ENCODE measurements at regions not wholly inside any gene's neighbourhood (a gene's known extent, or its start where the extent isn't known, plus 50 kb on each side); places are given as distances from the start of the nearest gene placed in this dataset.
"Not testable (repeated sequence)": the region's sequence is repeated elsewhere in the genome, so short reads cannot be mapped to it uniquely, and the experiment has no call there.

- Mint-ChIP-seq H3K4me3 (no peak overlapping the region), H3K4me1 (peaks cover 9% of the 10 kb centered on the region), H3K27me3 (peaks cover 33% of the 10 kb centered on the region), H3K36me3 (ENCODE audit: low read depth) (no peaks in the 10 kb centered on the region), H3K27ac (no peak overlapping the region)
- no peaks in the 10 kb centered on the region for H3K9me3 ChIP-seq (ENCODE audit: control insufficient read depth, low read length, poor library complexity, severe bottlenecking)
- no peak for DNase-seq
- ATAC-seq = no peak
Measured at GRCh38 chr20:17869295-17869994, 99.1 kb downstream of the SNX5 start.

- H3K9me3 ChIP-seq (ENCODE audit: control insufficient read depth, low read length, poor library complexity, severe bottlenecking) = no peaks in the 10 kb centered on the region
- Mint-ChIP-seq H3K36me3 (ENCODE audit: low read depth) (no peaks in the 10 kb centered on the region), H3K27ac (no peak overlapping the region), H3K27me3 (peaks cover 32% of the 10 kb centered on the region), H3K4me3 (no peak overlapping the region), H3K4me1 (peaks cover 9% of the 10 kb centered on the region)
- DNase-seq (no peak), ATAC-seq (no peak)
Measured at GRCh38 chr20:17868700-17869231, 99.8 kb downstream of the SNX5 start.

DNA sequence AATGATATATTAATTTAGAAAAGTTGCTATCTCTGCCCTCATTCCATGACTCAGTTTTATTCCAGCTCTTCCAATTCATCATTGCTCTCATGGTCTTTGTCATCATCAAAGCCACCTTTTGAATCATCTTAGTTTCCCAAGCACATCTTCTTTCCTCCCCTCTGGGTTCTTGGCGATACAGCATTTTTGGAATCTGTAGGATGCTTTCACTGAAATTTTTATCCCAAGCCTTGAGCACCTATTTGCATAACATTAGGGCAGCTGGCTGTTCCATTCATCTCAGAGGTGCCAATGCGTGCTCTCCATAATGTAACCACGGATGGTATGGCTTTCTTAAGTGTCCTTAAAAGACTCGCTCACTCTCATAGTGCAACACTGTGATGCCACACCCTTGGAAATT lies 100.4 kb downstream of the SNX5 start:
- Mint-ChIP-seq H3K27me3 (peaks cover 32% of the 10 kb centered on the region), H3K36me3 (ENCODE audit: low read depth) (no peaks in the 10 kb centered on the region)

GRCh38 chr20:17867131-17867925 lies 101.3 kb downstream of the SNX5 start:
- DNase-seq (no peak), ATAC-seq (no peak)
- H3K27me3 Mint-ChIP-seq = peaks cover 37% of the 10 kb centered on the region
- H3K27ac Mint-ChIP-seq = no peak overlapping the region
- H3K9me3 ChIP-seq (ENCODE audit: control insufficient read depth, low read length, poor library complexity, severe bottlenecking) = no peaks in the 10 kb centered on the region
- H3K4me3 Mint-ChIP-seq = no peak overlapping the region
- H3K4me1 Mint-ChIP-seq = peaks cover 9% of the 10 kb centered on the region
- no peaks in the 10 kb centered on the region for H3K36me3 Mint-ChIP-seq (ENCODE audit: low read depth)

More for the DNA sequence above, 100.4 kb downstream of the SNX5 start:
- no peak overlapping the region for H3K27ac Mint-ChIP-seq
- no peak for ATAC-seq
- peaks cover 9% of the 10 kb centered on the region for H3K4me1 Mint-ChIP-seq
- no peak overlapping the region for H3K4me3 Mint-ChIP-seq
- H3K9me3 ChIP-seq (ENCODE audit: control insufficient read depth, low read length, poor library complexity, severe bottlenecking) = no peaks in the 10 kb centered on the region
- no peak for DNase-seq

- Mint-ChIP-seq H3K27me3 (peaks cover 46% of the 10 kb centered on the region), H3K4me1 (peaks cover 7% of the 10 kb centered on the region), H3K4me3 (no peak overlapping the region), H3K36me3 (ENCODE audit: low read depth) (peaks cover 5% of the 10 kb centered on the region), H3K27ac (no peak overlapping the region)
- H3K9me3 ChIP-seq (ENCODE audit: control insufficient read depth, low read length, poor library complexity, severe bottlenecking) = no peaks in the 10 kb centered on the region
- DNase-seq (no peak), ATAC-seq (no peak)
Measured at GRCh38 chr20:17866234-17867001, 102.2 kb downstream of the SNX5 start.

DNA sequence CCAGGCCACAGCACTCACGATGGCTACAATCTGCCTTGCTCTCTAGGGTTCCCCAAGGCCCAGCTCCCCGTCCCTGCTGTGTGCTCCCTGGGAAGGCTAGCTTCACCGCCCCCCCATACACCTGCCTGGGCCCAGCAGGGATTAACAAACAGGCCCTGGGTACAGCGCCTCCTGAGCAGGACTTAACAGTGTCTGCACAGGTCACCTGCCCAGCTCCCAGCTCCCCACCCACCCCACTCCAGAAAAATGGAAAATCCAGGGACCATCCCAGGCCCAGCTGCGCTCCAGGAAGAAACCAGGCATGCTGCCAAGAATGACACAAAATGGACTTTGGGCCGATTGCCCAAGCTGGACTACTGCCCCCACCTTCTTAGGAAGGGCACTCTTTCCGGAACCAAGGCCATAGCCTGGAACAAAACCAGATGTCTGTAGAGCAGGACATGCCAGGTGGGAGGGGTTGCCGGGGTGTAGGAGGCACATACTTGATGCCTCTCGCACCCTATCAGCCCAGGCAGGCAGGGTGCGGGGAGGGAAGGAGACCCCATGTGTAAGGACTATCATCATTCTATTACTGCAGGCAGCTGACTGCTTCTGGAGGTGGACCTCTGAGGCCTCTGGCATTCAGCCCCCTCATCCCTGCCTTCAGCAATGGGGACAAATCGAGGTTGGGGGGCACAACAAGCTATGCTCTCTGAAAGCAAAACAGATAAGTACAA lies 104.9 kb downstream of the SNX5 start:
- Mint-ChIP-seq H3K36me3 (ENCODE audit: low read depth) (peaks cover 5% of the 10 kb centered on the region), H3K4me3 (no peak overlapping the region), H3K4me1 (peaks cover 19% of the 10 kb centered on the region), H3K27me3 (peaks cover 47% of the 10 kb centered on the region), H3K27ac (no peak overlapping the region)
- H3K9me3 ChIP-seq (ENCODE audit: control insufficient read depth, low read length, poor library complexity, severe bottlenecking) = no peaks in the 10 kb centered on the region
- ATAC-seq (no peak), DNase-seq (no peak)

- H3K27me3 Mint-ChIP-seq = peaks cover 46% of the 10 kb centered on the region
- DNase-seq (no peak), ATAC-seq (no peak)
- H3K36me3 Mint-ChIP-seq (ENCODE audit: low read depth) = peaks cover 5% of the 10 kb centered on the region
- peaks cover 21% of the 10 kb centered on the region for H3K4me1 Mint-ChIP-seq
- no peak overlapping the region for H3K27ac Mint-ChIP-seq
- no peaks in the 10 kb centered on the region for H3K9me3 ChIP-seq (ENCODE audit: control insufficient read depth, low read length, poor library complexity, severe bottlenecking)
- no peak overlapping the region for H3K4me3 Mint-ChIP-seq
Measured at GRCh38 chr20:17863209-17863576, 105.4 kb downstream of the SNX5 start.

DNA sequence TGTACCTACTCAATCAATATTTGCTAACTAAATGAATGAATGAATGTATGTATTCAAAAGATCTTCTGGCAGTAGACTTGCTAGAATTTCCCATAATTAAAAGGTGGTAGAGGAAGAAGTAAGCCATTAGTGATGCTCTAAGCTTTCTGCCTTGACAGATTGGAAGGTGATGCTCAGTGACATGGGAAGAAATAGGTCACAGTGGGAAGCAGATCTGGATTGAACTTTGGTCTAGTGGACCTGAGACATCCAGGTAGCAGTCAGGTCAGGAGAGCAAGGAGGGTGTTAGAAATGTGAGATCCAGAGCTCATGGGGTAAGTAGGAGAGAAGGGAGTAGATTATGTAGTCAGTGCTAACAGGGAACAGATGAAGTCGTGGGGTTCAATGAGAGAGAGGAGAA lies 106.4 kb downstream of the SNX5 start:
- peaks cover 40% of the 10 kb centered on the region for H3K27me3 Mint-ChIP-seq
- peaks cover 5% of the 10 kb centered on the region for H3K36me3 Mint-ChIP-seq (ENCODE audit: low read depth)
- H3K4me1 Mint-ChIP-seq = peaks cover 23% of the 10 kb centered on the region
- no peak overlapping the region for H3K4me3 Mint-ChIP-seq
- ATAC-seq (no peak), DNase-seq (no peak)
- H3K27ac Mint-ChIP-seq = no peak overlapping the region
- no peaks in the 10 kb centered on the region for H3K9me3 ChIP-seq (ENCODE audit: control insufficient read depth, low read length, poor library complexity, severe bottlenecking)

DNA sequence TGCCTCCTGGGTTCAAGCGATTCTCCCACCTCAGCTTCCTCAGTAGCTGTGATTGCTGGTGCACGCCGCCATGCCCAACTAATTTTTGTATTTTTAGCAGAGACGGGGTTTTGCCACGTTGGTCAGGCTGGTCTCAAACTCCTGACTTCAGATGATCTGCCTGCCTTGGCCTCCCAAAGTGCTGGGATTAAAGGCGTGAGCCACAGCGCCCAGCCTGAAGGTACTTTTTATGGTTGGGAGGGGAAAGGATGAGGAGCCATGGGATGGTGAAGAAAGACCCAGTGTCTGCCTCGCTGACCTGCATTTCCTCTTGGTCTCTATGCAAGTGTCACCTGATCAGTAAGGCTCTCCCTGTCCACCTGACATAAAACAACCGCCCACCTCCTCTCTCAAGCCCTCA lies 107.0 kb downstream of the SNX5 start:
- not testable (repeated sequence) for H3K9me3 ChIP-seq (ENCODE audit: control insufficient read depth, low read length, poor library complexity, severe bottlenecking); H3K4me3 Mint-ChIP-seq; H3K27ac Mint-ChIP-seq; H3K36me3 Mint-ChIP-seq (ENCODE audit: low read depth); DNase-seq; ATAC-seq
- Mint-ChIP-seq H3K27me3 (peaks cover 38% of the 10 kb centered on the region), H3K4me1 (peaks cover 27% of the 10 kb centered on the region)

- no peaks in the 10 kb centered on the region for H3K9me3 ChIP-seq (ENCODE audit: control insufficient read depth, low read length, poor library complexity, severe bottlenecking)
- Mint-ChIP-seq H3K27ac (peak overlapping the region; percentile 47), H3K36me3 (ENCODE audit: low read depth) (peaks cover 5% of the 10 kb centered on the region), H3K27me3 (peaks cover 32% of the 10 kb centered on the region), H3K4me1 (peaks cover 32% of the 10 kb centered on the region), H3K4me3 (peak overlapping the region; percentile 66)
- ATAC-seq (no peak), DNase-seq (no peak)
Measured at GRCh38 chr20:17860301-17861197, 108.0 kb downstream of the SNX5 start.

DNA sequence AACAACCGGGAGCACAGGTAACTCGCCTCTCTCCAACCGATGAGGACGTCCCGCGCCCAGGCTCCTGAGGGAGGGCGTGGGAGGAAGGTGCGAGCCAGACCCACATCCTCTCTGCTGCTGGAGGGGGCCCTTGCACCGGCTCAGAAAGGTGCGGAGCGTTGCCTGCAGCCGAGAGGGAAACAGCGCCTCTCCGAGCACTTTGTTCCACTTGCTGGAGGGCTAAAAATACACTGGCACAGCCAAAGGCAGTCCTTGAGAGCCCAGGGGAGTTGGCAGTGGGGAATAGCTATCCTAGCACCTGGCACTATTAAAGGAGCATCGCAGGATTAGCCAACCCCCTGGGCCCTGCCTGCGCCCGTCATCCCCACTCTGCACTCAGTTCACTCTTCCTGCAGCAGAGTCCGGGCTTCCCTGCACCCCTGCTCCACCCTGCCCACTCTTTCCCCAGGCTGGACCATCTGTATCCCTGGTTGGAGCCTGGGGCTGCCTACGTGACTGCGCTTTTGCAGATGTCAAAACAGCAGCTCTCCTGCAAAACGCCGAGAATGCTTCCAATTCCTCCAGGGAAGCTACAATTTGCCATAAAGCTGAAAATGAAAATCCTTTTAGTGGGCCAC lies 108.9 kb downstream of the SNX5 start:
- DNase-seq (no peak), ATAC-seq (peak; percentile 64)
- H3K9me3 ChIP-seq (ENCODE audit: control insufficient read depth, low read length, poor library complexity, severe bottlenecking) = no peaks in the 10 kb centered on the region
- Mint-ChIP-seq H3K27ac (peak overlapping the region; percentile 47), H3K4me1 (peaks cover 32% of the 10 kb centered on the region), H3K36me3 (ENCODE audit: low read depth) (peaks cover 5% of the 10 kb centered on the region), H3K4me3 (peak overlapping the region; percentile 66), H3K27me3 (peaks cover 32% of the 10 kb centered on the region)
